NCI-H2029 (cell line): ENCODE measurements at regions not wholly inside any gene's neighbourhood (a gene's known extent, or its start where the extent isn't known, plus 50 kb on each side); places are given as distances from the start of the nearest gene placed in this dataset.

ENCODE experiments used
- DNase-seq: peaks from one replicate; lab custom pipeline; 2025; lab: John Stamatoyannopoulos, UW

- DNase-seq = no peak
These were observed 197.5 kb downstream of the ATG4C start for GRCh38 chr1:62981434-62981833.

GRCh38 chr1:62988867-62989266 lies 204.9 kb downstream of the ATG4C start:
- DNase-seq = no peak

GRCh38 chr1:62989497-62989896 lies 205.6 kb downstream of the ATG4C start:
- DNase-seq = no peak

GRCh38 chr1:62991152-62991551 lies 207.2 kb downstream of the ATG4C start:
- peak; percentile 46 for DNase-seq

- peak; percentile 10 for DNase-seq
These were observed 209.9 kb downstream of the ATG4C start for GRCh38 chr1:62993844-62994243.

- no peak for DNase-seq
These were observed 211.2 kb downstream of the ATG4C start for GRCh38 chr1:62995173-62995572.

GRCh38 chr1:62997884-62998283 lies 214.0 kb downstream of the ATG4C start:
- DNase-seq = no peak

GRCh38 chr1:62998845-62999649 lies 215.1 kb downstream of the ATG4C start:
- no peak for DNase-seq

GRCh38 chr1:63000508-63000907 lies 216.6 kb downstream of the ATG4C start:
- no peak for DNase-seq

GRCh38 chr1:63004868-63005267 lies 220.9 kb downstream of the ATG4C start:
- no peak for DNase-seq

GRCh38 chr1:63005812-63006211 lies 221.9 kb downstream of the ATG4C start:
- no peak for DNase-seq

- DNase-seq = no peak
These were observed 225.5 kb downstream of the ATG4C start for GRCh38 chr1:63009421-63009820.

- no peak for DNase-seq
These were observed 227.2 kb downstream of the ATG4C start for GRCh38 chr1:63010913-63011660.

GRCh38 chr1:63012339-63012738 lies 228.4 kb downstream of the ATG4C start:
- DNase-seq = no peak

GRCh38 chr1:63014267-63014666 lies 230.3 kb downstream of the ATG4C start:
- DNase-seq = no peak

GRCh38 chr1:63022319-63022718 lies 238.4 kb downstream of the ATG4C start:
- no peak for DNase-seq

- no peak for DNase-seq
These were observed 239.2 kb downstream of the ATG4C start for GRCh38 chr1:63023171-63023570.

GRCh38 chr1:63023637-63024036 lies 239.7 kb downstream of the ATG4C start:
- DNase-seq = no peak

- DNase-seq = no peak
These were observed 240.2 kb downstream of the ATG4C start for GRCh38 chr1:63024132-63024531.

- no peak for DNase-seq
These were observed 243.2 kb downstream of the ATG4C start for GRCh38 chr1:63027176-63027575.

- no peak for DNase-seq
These were observed 248.2 kb downstream of the ATG4C start for GRCh38 chr1:63032171-63032570.

- DNase-seq = no peak
These were observed 249.3 kb downstream of the ATG4C start for GRCh38 chr1:63033211-63033610.

GRCh38 chr1:63034256-63034655 lies 250.3 kb downstream of the ATG4C start:
- DNase-seq = no peak
